ENCODE measurements at regions not wholly inside any gene's neighbourhood (a gene's known extent, or its start where the extent isn't known, plus 50 kb on each side); places are given as distances from the start of the nearest gene placed in this dataset.
A peak's percentile ranks its signal among the peaks of the same experiment; 100 is the strongest.

GRCh38 chr7:125678771-125679170, 749.1 kb upstream of the POT1 start:
- DNase-seq (ENCODE audit: low read depth in 4 of 4, low spot score in 3 of 4) = no peak

- DNase-seq (ENCODE audit: low read depth in 4 of 4, low spot score in 3 of 4) = no peak
Observed at GRCh38 chr7:125675640-125676039, 746.0 kb upstream of the POT1 start.

GRCh38 chr7:125675169-125675568, 745.5 kb upstream of the POT1 start:
- no peak for DNase-seq (ENCODE audit: low read depth in 4 of 4, low spot score in 3 of 4)

DNA sequence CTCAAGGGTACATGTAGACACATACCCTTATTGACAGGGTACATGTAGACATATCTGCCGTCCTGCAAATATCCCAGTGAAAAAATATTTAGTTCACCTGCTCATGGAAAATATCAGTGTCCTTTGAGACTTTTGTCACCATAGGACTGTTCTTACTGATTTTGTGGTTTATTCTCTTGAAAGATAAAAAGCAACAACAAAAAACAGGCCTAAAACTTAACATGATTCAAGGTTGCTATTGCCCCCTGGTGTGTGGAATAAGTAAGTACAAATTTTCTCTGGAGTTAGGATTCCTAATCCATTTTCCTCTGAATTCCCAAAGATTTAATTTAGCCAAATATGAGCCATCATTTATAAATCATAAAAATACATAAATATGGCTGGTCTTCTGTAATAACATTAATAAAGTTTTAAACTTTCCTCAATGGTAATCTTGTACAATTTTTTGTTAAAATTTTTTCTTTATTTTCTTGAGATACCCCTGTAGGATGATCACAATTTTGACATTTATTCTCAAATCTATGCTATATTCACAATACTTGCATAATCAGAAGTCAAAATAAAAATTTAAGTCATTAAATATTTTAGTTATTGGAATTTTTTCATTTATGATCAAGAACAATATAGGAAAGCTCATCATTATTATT, 741.4 kb upstream of the POT1 start:
- no peak for DNase-seq (ENCODE audit: low read depth in 4 of 4, low spot score in 3 of 4)

DNA sequence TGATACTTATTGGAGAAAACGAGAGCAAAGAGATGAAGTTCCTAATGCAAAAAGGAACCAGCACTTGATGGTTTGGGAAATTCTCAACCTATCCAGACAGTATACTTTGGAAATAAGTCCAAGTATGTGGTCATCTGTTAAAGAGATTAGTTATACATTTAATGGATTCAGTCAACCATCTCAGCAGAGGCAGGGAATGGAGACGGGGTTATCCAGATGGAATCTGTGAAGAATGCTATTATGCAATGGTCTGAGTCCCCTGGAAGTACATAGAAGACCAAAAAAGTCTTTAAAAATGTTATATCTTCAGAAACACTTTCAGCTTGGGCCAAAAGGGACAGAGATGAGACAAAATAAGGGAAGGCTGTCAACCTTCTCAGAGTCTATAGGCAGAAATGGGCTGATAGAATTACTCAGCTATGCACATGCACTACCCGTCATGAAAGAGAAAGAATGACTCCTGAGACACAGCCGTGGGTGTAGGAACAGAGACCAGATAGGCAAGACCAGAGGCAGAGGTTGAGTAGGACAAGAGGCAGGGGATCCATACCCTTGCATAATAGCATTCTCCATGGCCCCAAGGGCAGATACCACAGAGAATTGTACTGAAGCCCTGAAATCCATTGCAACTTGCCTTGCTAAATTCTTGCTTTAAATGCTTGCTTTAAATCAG, 738.8 kb upstream of the POT1 start:
- DNase-seq (ENCODE audit: low read depth in 4 of 4, low spot score in 3 of 4) = no peak

DNA sequence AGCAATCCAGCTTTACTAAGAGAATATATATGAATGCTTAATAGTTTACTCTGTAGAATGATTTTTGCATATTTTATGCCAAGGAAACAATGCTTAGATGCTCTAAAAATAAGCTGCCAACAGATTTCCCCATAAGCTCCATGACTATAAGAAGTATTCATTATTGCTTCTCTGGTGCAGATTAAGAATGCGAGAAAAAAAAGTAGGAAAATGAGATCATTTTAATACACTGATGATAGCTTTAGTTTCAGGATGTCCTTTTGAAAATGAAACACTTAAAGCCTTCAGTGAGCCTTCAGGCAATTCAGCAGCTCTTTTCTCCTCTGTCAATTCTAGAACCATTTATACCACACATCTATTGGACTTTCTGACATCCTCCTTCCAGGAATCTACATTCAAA, 735.0 kb upstream of the POT1 start:
- no peak for DNase-seq (ENCODE audit: low read depth in 4 of 4, low spot score in 3 of 4)

GRCh38 chr7:125663961-125664360, 734.3 kb upstream of the POT1 start:
- no peak for DNase-seq (ENCODE audit: low read depth in 4 of 4, low spot score in 3 of 4)

DNA sequence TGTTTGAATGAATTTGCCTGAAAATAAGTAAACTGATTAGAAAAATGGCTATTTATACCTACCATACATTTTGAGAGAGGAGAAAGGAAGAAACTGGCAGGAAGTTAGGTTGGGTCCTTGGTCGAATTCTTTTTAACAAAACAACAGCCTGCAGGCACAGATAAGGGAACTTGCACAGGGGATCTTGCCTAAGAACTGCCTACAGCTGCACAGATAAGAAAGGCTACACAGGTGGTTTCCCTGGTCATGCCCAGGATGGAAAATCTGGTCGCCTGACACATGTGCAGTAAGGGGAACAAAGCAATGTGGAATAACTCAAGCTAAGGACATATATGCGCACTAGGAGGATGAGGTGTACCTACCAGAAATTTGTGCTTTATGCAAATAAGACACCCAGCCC, 732.1 kb upstream of the POT1 start:
- no peak for DNase-seq (ENCODE audit: low read depth in 4 of 4, low spot score in 3 of 4)

GRCh38 chr7:125661006-125661405, 731.4 kb upstream of the POT1 start:
- no peak for DNase-seq (ENCODE audit: low read depth in 4 of 4, low spot score in 3 of 4)

DNA sequence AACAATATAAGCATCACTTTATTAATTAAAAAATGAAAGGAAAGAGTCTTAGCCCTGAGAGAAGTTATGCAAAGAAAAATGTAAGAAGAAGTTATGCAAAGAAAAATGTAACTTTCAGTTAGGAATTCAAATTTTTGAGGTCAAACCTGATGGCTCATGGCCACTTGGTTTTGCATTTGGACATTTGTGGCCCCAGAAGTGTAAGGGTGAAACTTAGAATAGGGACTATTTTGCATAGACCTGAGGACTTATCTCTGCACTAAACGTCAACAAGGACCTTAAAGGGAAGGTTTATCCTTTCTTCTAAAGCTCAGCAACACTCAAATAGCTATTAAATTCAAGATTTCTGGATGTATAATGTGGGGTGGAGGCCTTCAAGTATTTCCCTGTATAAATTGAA, 724.5 kb upstream of the POT1 start:
- no peak for DNase-seq (ENCODE audit: low read depth in 4 of 4, low spot score in 3 of 4)

DNA sequence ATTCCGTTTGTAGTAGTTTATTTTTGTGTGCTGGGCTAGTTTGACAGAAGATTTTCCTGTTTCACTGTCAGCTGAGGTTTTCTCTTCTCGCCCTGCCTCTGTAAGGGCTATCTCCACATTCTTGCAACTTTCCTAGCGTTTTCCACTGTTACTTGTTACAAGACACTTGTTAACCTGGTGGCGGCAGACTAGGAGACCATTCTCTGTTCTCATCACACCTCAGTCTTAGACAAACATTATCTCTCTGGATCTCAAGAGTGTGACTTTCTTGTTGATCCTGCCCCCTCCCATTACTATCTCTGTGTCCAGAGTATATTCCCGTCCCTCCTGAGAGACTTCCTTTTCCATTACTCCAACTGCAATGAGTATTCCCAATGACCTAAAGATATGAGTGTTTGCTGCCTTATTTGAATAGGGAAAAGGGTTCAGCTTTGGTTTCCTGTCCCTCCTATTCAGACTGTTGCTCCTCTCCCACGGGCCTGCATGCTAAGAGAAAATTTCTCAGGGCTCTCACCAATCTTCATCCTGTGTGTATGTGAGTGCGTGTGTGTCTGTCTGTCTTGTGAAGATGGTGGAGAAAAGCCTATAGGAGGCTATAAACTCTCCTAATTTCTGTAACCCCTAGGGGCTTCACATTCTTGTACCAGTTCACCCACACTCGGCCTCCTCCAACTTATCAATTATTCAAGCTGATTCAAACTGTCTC, 722.4 kb upstream of the POT1 start:
- DNase-seq (ENCODE audit: low read depth in 4 of 4, low spot score in 3 of 4) = no peak

GRCh38 chr7:125648543-125648942, 718.9 kb upstream of the POT1 start:
- no peak for DNase-seq (ENCODE audit: low read depth in 4 of 4, low spot score in 3 of 4)

DNA sequence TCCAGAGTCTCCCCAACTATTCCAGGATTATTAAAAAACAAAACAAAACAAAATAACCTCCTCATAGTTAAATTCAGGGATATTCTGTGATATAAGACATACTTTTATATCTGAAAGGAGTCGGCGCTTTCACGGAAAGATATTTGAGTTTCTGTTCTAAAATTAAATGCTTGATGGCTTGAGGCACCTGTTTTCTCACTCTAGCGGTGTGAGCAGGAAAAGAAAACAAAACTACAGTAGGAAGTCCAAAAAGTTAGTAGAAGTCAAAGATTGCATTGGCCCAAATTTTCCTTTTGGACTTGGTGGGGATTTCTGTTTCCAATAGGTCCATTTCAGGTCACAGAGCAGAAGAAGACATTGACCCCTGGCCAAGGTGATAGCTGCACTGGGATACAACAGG, 716.1 kb upstream of the POT1 start:
- no peak for DNase-seq (ENCODE audit: low read depth in 4 of 4, low spot score in 3 of 4)

- DNase-seq (ENCODE audit: low read depth in 4 of 4, low spot score in 3 of 4) = no peak
Observed at GRCh38 chr7:125644109-125644508, 714.5 kb upstream of the POT1 start.

GRCh38 chr7:125643302-125643701, 713.7 kb upstream of the POT1 start:
- DNase-seq (ENCODE audit: low read depth in 4 of 4, low spot score in 3 of 4) = no peak

- DNase-seq (ENCODE audit: low read depth in 4 of 4, low spot score in 3 of 4) = no peak
Observed at GRCh38 chr7:125641884-125642283, 712.3 kb upstream of the POT1 start.

GRCh38 chr7:125636320-125636962, 706.8 kb upstream of the POT1 start:
- DNase-seq (ENCODE audit: low read depth in 4 of 4, low spot score in 3 of 4) = no peak

- DNase-seq (ENCODE audit: low read depth in 4 of 4, low spot score in 3 of 4) = no peak
Observed at GRCh38 chr7:125618516-125618915, 688.9 kb upstream of the POT1 start.

GRCh38 chr7:125611582-125611981, 682.0 kb upstream of the POT1 start:
- DNase-seq (ENCODE audit: low read depth in 4 of 4, low spot score in 3 of 4) = no peak

- DNase-seq (ENCODE audit: low read depth in 4 of 4, low spot score in 3 of 4) = peak in 2 of 4 donors; percentile 2 to 30
Observed at GRCh38 chr7:125606671-125607070, 677.0 kb upstream of the POT1 start.

DNA sequence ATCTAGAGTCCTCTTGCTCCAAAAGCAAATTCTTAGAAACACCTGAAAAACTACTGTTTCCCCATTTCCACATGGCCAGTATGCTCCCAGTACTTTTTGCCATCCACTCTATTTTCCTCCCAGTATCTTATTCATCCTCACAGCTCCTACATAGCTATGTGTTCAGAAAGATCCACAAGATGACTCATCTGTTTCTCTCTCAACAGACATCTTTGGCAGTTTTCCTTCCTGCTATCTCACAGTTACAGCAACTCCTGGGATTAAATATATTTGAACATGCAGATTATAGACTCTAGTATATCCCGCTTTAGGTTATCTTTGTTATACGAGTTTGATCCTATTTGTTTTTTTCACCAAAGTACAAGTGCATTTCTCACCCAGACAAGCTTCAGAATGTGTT, 675.6 kb upstream of the POT1 start:
- no peak for DNase-seq (ENCODE audit: low read depth in 4 of 4, low spot score in 3 of 4)

DNA sequence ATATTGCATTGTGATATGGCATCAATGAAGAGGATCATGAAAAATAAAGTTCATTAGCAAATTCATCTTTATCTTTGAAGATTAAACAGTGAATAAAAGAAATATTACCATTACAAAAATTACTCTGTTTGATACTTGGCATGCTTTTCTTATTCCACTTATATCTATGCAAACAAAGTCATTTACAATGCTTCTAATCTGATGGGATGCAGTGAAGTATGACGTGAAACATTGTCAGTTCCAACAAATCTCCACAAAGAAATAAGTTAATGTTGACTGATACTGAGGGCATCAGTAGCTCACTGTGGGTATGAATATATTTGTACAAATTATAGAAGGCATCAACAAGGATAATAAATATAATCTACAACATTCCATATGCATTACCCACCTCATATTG, 672.8 kb upstream of the POT1 start:
- DNase-seq (ENCODE audit: low read depth in 4 of 4, low spot score in 3 of 4) = no peak

All from left renal pelvis (tissue), 4 donors.